Tibial artery (tissue), 4 donors: ENCODE measurements at regions not wholly inside any gene's neighbourhood (a gene's known extent, or its start where the extent isn't known, plus 50 kb on each side); places are given as distances from the start of the nearest gene placed in this dataset.

Source experiments
- DNase-seq, 2 donors: peaks; one replicate each; pipeline ENCODE4 v3.0.0-alpha.2; 2019
- H3K27ac ChIP-seq, 2 donors: fragments of 200-600 bp; sonication (generic) in 1 of 2; 1 replicate in 1 of 2; 2 replicates in 1 of 2; pipeline ENCODE4 v1.5.1; 2018 to 2019; ENCODE audit warnings: mild to moderate bottlenecking in 1 of 2
- H3K27me3 ChIP-seq, 2 donors: fragments of 200-600 bp; sonication (generic) in 1 of 2; one replicate each; pipeline versions ENCODE4 v1.5.1 to v1.6.0; 2016 to 2019
- H3K36me3 ChIP-seq, 3 donors: fragments of 200-600 bp; sonication (generic) in 2 of 3; one replicate each; pipeline ENCODE4 v1.5.1; 2016 to 2019; ENCODE audit warnings: mild to moderate bottlenecking in 2 of 3
- H3K4me1 ChIP-seq, 4 donors: fragments of 200-600 bp; sonication (generic) in 2 of 4; 1 replicate in 3 of 4; 2 replicates in 1 of 4; pipeline ENCODE4 v1.5.1; 2016 to 2019
- H3K4me3 ChIP-seq, 2 donors: fragments of 200-600 bp; sonication (generic) in 1 of 2; 1 replicate in 1 of 2; 2 replicates in 1 of 2; pipeline ENCODE4 v1.5.1; 2018 to 2019; ENCODE audit warnings: mild to moderate bottlenecking in 2 of 2
- H3K9me3 ChIP-seq, 3 donors: fragments of 200-600 bp; sonication (generic) in 1 of 3; one replicate each; pipeline ENCODE4 v1.5.1; 2016 to 2019
- CTCF ChIP-seq, 2 experiments: fragments of 200-600 bp in 1 of 2; fragments of 450-650 bp in 1 of 2; IDR thresholded peaks; one replicate each; pipeline ENCODE4 v1.5.1; 2017 to 2019; ENCODE audit warnings: antibody characterized with exemption in 2 of 2, mild to moderate bottlenecking in 1 of 2, moderate library complexity in 1 of 2
- intact Hi-C: fragments of 100-400 bp; cut with DNase I; formaldehyde crosslinking; loops from one replicate; pipeline ENCODE4 v1.15.0; 2023; ENCODE audit warnings: low total_unique reads

GRCh38 chr6:140773276-140773675 lies 1359.4 kb upstream of the GJE1 start:
- peaks cover 0 to 20% (median 5%) of the 10 kb centered on the region in 4 donors for H3K4me1 ChIP-seq
- intact Hi-C loops, result no loop called here
- DNase-seq, result no peak
- no peak for TF ChIP-seq CTCF (IDR thresholded peaks at IDR 0.05)
- no peak overlapping the region for H3K27ac ChIP-seq
- H3K9me3 ChIP-seq, result no peaks in the 10 kb centered on the region
- H3K36me3 ChIP-seq, result no peaks in the 10 kb centered on the region
- no peak overlapping the region for H3K4me3 ChIP-seq
- no peaks in the 10 kb centered on the region for H3K27me3 ChIP-seq

DNA sequence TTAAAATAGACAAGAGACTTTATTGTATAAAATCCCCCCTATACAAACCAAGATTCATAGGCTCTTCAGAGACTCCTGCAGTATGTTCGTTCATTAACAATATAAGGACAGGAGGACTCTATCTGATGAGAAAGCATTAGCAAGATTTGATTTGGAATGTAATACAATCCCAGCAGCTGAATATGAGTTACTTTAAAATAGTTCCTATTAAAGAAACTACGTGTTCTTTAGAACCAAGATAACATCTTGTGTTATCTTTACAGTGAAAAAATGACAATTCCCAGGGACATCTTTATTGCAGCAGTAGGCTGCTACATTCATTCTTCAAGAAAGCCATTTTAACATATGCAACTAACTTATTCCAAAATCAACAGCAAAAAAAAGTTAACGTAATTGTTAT lies 1360.1 kb upstream of the GJE1 start:
- no peak for TF ChIP-seq CTCF (IDR thresholded peaks at IDR 0.05)
- no peaks in the 10 kb centered on the region for H3K36me3 ChIP-seq
- no peak for DNase-seq
- H3K4me1 ChIP-seq, result peaks cover 0 to 20% (median 5%) of the 10 kb centered on the region in 4 donors
- no peak overlapping the region for H3K4me3 ChIP-seq
- no peak overlapping the region for H3K27ac ChIP-seq
- H3K27me3 ChIP-seq, result no peaks in the 10 kb centered on the region
- no peaks in the 10 kb centered on the region for H3K9me3 ChIP-seq
- intact Hi-C loops, result no loop called here

GRCh38 chr6:140768133-140768532 lies 1364.6 kb upstream of the GJE1 start:
- H3K36me3 ChIP-seq, result no peaks in the 10 kb centered on the region
- no peak for DNase-seq
- H3K27ac ChIP-seq, result no peak overlapping the region
- H3K27me3 ChIP-seq, result no peaks in the 10 kb centered on the region
- H3K4me1 ChIP-seq, result peaks cover 0 to 6% (median 0%) of the 10 kb centered on the region in 4 donors
- no peak overlapping the region for H3K4me3 ChIP-seq
- no peak for TF ChIP-seq CTCF (IDR thresholded peaks at IDR 0.05)
- intact Hi-C loops, result no loop called here
- no peaks in the 10 kb centered on the region for H3K9me3 ChIP-seq

DNA sequence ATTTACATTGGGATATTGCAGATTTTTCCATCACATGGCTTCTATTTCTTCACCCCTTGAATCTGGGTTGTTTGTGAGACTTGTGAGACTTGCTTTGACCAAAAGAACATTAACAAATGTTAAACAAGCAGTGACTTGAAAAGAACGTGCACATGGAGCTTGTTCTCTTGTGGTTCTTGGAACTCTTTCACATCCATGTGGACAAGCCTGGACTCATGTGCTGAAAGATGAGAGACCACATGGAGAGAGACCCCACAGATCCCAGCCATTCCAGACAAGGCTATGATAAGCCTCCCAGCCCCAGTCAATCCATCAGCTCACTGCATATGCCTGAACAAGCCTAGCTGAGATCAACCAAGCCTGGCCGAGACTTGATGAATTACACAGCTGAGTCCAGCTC lies 1365.7 kb upstream of the GJE1 start:
- no peaks in the 10 kb centered on the region for H3K36me3 ChIP-seq
- H3K9me3 ChIP-seq, result no peaks in the 10 kb centered on the region
- H3K27me3 ChIP-seq, result no peaks in the 10 kb centered on the region
- no peak overlapping the region for H3K4me3 ChIP-seq
- no peak overlapping the region for H3K27ac ChIP-seq
- H3K4me1 ChIP-seq, result peaks cover 0 to 3% (median 0%) of the 10 kb centered on the region in 4 donors
- intact Hi-C loops, result no loop called here
- DNase-seq, result no peak
- no peak for TF ChIP-seq CTCF (IDR thresholded peaks at IDR 0.05)

- TF ChIP-seq CTCF (IDR thresholded peaks at IDR 0.05), result no peak
- Histone ChIP-seq H3K27ac (no peak overlapping the region), H3K36me3 (no peaks in the 10 kb centered on the region), H3K27me3 (no peaks in the 10 kb centered on the region), H3K9me3 (peaks cover 0 to 5% (median 0%) of the 10 kb centered on the region in 3 donors), H3K4me1 (no peaks in the 10 kb centered on the region), H3K4me3 (no peak overlapping the region)
- no peak for DNase-seq
- intact Hi-C loops, result no loop called here
These were observed 1374.4 kb upstream of the GJE1 start for GRCh38 chr6:140758169-140758877.
